WTC11 (cell line): ENCODE measurements at regions not wholly inside any gene's neighbourhood (a gene's known extent, or its start where the extent isn't known, plus 50 kb on each side); places are given as distances from the start of the nearest gene placed in this dataset.

Experiments
- ATAC-seq: fragments of 200-7000 bp; cut with Tn5 transposase; 2 replicates; pipeline ENCODE4 v1.10.0; 2021; ENCODE audit warnings: mild to moderate bottlenecking, moderate library complexity
- CTCF ChIA-PET: fragments of 300-600 bp; sonication (Branson Sonifier 250); formaldehyde crosslinking; loops from one replicate; lab custom pipeline; 2021; ENCODE audit warnings: antibody characterized with exemption; lab: Charles Lee
- POLR2A ChIA-PET: fragments of 350-600 bp; sonication (Branson Sonifier 250); formaldehyde crosslinking; loops from one replicate; lab custom pipeline; 2021; ENCODE audit warnings: antibody characterized with exemption; lab: Charles Lee
- DNase-seq: peaks from one replicate; pipeline ENCODE4 v3.0.0; 2021; ENCODE audit warnings: low spot score
- H3K27ac Mint-ChIP-seq: 2 replicates; pipeline ENCODE4 v1.8.0; 2021; ENCODE audit warnings: mixed read lengths
- H3K27me3 Mint-ChIP-seq: 2 replicates; pipeline ENCODE4 v1.8.0; 2021; ENCODE audit warnings: low read depth, mild to moderate bottlenecking, moderate library complexity, mixed read lengths
- H3K36me3 Mint-ChIP-seq: 2 replicates; pipeline ENCODE4 v1.8.0; 2021; ENCODE audit warnings: mixed read lengths
- H3K4me1 Mint-ChIP-seq: 2 replicates; pipeline ENCODE4 v1.8.0; 2022; ENCODE audit warnings: mixed read lengths
- H3K4me3 Mint-ChIP-seq: 2 replicates; pipeline ENCODE4 v1.8.0; 2021; ENCODE audit warnings: mild to moderate bottlenecking, moderate library complexity, mixed read lengths
- H3K9me3 Mint-ChIP-seq: 2 replicates; pipeline ENCODE4 v1.8.0; 2021; ENCODE audit warnings: mixed read lengths
- AR ChIP-seq: fragments of 250-450 bp; sonication (Bioruptor Pico); IDR thresholded peaks from 2 replicates; pipeline ENCODE4 v1.9.0; 2021; ENCODE audit warnings: mild to moderate bottlenecking
- ARID4B ChIP-seq: sonication (generic); formaldehyde crosslinking; IDR thresholded peaks from 2 replicates; pipeline ENCODE4 v1.8.0; 2023; ENCODE audit warnings: missing genetic modification reagents, mild to moderate bottlenecking, borderline replicate concordance
- CBFB ChIP-seq: sonication (generic); formaldehyde crosslinking; IDR thresholded peaks from 2 replicates; pipeline ENCODE4 v1.8.1; 2022; ENCODE audit warnings: mild to moderate bottlenecking, low read depth, missing genetic modification reagents
- E2F4 ChIP-seq: sonication (generic); formaldehyde crosslinking; IDR thresholded peaks from 2 replicates; pipeline ENCODE4 v1.8.1; 2022; ENCODE audit warnings: low read depth, mild to moderate bottlenecking, moderate library complexity, missing genetic modification reagents, borderline replicate concordance
- EMX1 ChIP-seq: fragments of 250-450 bp; sonication (Bioruptor Pico); IDR thresholded peaks from 2 replicates; pipeline ENCODE4 v1.8.0; 2021; ENCODE audit warnings: mild to moderate bottlenecking
- MYBL2 ChIP-seq: sonication (generic); formaldehyde crosslinking; IDR thresholded peaks from 2 replicates; pipeline ENCODE4 v1.8.1; 2023; ENCODE audit warnings: mild to moderate bottlenecking, moderate library complexity, missing genetic modification reagents
- NFATC4 ChIP-seq: fragments of 250-450 bp; sonication (Bioruptor Pico); IDR thresholded peaks from 2 replicates; pipeline ENCODE4 v1.9.0; 2021; ENCODE audit warnings: mild to moderate bottlenecking
- OVOL2 ChIP-seq: fragments of 250-450 bp; sonication (Bioruptor Pico); IDR thresholded peaks from 2 replicates; pipeline ENCODE4 v1.9.0; 2021; ENCODE audit warnings: mild to moderate bottlenecking, borderline replicate concordance
- PRRX2 ChIP-seq: fragments of 250-450 bp; sonication (Bioruptor Pico); IDR thresholded peaks from 2 replicates; pipeline ENCODE4 v1.8.0; 2021; ENCODE audit warnings: mild to moderate bottlenecking
- RORB ChIP-seq: fragments of 250-450 bp; sonication (Bioruptor Pico); IDR thresholded peaks from 2 replicates; pipeline ENCODE4 v1.9.0; 2021; ENCODE audit warnings: mild to moderate bottlenecking
- SOX15 ChIP-seq: fragments of 250-450 bp; sonication (Bioruptor Pico); IDR thresholded peaks from 2 replicates; pipeline ENCODE4 v1.9.0; 2021; ENCODE audit warnings: mild to moderate bottlenecking
- USF1 ChIP-seq: sonication (generic); formaldehyde crosslinking; IDR thresholded peaks from 2 replicates; pipeline ENCODE4 v1.8.0; 2022; ENCODE audit warnings: mild to moderate bottlenecking, missing genetic modification reagents
- ZNF138 ChIP-seq: sonication (generic); formaldehyde crosslinking; conservative IDR thresholded peaks from 2 replicates; pipeline ENCODE4 v1.8.1; 2022; ENCODE audit warnings: mild to moderate bottlenecking, moderate library complexity, missing genetic modification reagents
- ZNF263 ChIP-seq: sonication (generic); formaldehyde crosslinking; IDR thresholded peaks from 2 replicates; pipeline ENCODE4 v1.8.1; 2022; ENCODE audit warnings: low read depth, mild to moderate bottlenecking, moderate library complexity, missing genetic modification reagents
- ZNF532 ChIP-seq: fragments of 250-450 bp; sonication (Bioruptor Pico); IDR thresholded peaks from 2 replicates; pipeline ENCODE4 v1.9.0; 2021; ENCODE audit warnings: mild to moderate bottlenecking, borderline replicate concordance
- ZNF671 ChIP-seq: fragments of 250-450 bp; sonication (Bioruptor Pico); IDR thresholded peaks from 2 replicates; pipeline ENCODE4 v1.8.0; 2021; ENCODE audit warnings: mild to moderate bottlenecking
- ZSCAN18 ChIP-seq: fragments of 250-450 bp; sonication (Bioruptor Pico); IDR thresholded peaks from 2 replicates; pipeline ENCODE4 v2.1.2; 2022; ENCODE audit warnings: mild to moderate bottlenecking, moderate library complexity

- TF ChIP-seq ZNF263 (CRISPR knock-in tag), result no peak
- TF ChIP-seq ARID4B, result no peak
- TF ChIP-seq EMX1 (CRISPR knock-in tag), result no peak
- no peak for TF ChIP-seq ZNF671 (CRISPR knock-in tag)
- no peak for TF ChIP-seq CBFB (CRISPR knock-in tag)
- TF ChIP-seq OVOL2 (CRISPR knock-in tag), result no peak
- no peak for TF ChIP-seq ZSCAN18 (CRISPR knock-in tag)
- TF ChIP-seq AR (CRISPR knock-in tag), result no peak
- no peak for TF ChIP-seq MYBL2
- no peak for TF ChIP-seq USF1
- no peak for TF ChIP-seq NFATC4
- TF ChIP-seq SOX15 (CRISPR knock-in tag), result no peak
These were observed 541.7 kb downstream of the METTL15 start (continued) for GRCh38 chr11:28649922-28650321.

- POLR2A ChIA-PET, result no interaction called here
- no peak for DNase-seq
- peaks cover 41% of the 10 kb centered on the region for H3K27me3 Mint-ChIP-seq
- no peak for ATAC-seq
- no peaks in the 10 kb centered on the region for H3K36me3 Mint-ChIP-seq
- H3K27ac Mint-ChIP-seq, result no peak overlapping the region
- H3K4me3 Mint-ChIP-seq, result no peak overlapping the region
- H3K9me3 Mint-ChIP-seq, result peaks cover 6% of the 10 kb centered on the region; the same call in 1 of the 2 replicates
- H3K4me1 Mint-ChIP-seq, result no peaks in the 10 kb centered on the region
- TF ChIP-seq ZNF263 (CRISPR knock-in tag), result no peak
- CTCF ChIA-PET, result no interaction called here
These were observed 528.4 kb downstream of the METTL15 start for GRCh38 chr11:28636566-28636965.

GRCh38 chr11:28636033-28636432 is 527.8 kb downstream of the METTL15 start:
- ATAC-seq, result no peak
- DNase-seq, result no peak
- no peaks in the 10 kb centered on the region for H3K36me3 Mint-ChIP-seq
- no peak overlapping the region for H3K4me3 Mint-ChIP-seq
- peaks cover 6% of the 10 kb centered on the region; the same call in 1 of the 2 replicates for H3K9me3 Mint-ChIP-seq
- CTCF ChIA-PET, result no interaction called here
- H3K27me3 Mint-ChIP-seq, result peaks cover 46% of the 10 kb centered on the region
- no peak overlapping the region for H3K27ac Mint-ChIP-seq
- no peaks in the 10 kb centered on the region for H3K4me1 Mint-ChIP-seq
- POLR2A ChIA-PET, result no interaction called here
- TF ChIP-seq ZNF138 (CRISPR knock-in tag), result no peak
- TF ChIP-seq ZNF532 (CRISPR knock-in tag), result no peak
- TF ChIP-seq E2F4 (CRISPR knock-in tag), result no peak
- no peak for TF ChIP-seq CBFB (CRISPR knock-in tag)
- TF ChIP-seq PRRX2 (CRISPR knock-in tag), result no peak
- no peak for TF ChIP-seq RORB
